EH (cell line): ENCODE measurements at regions not wholly inside any gene's neighbourhood (a gene's known extent, or its start where the extent isn't known, plus 50 kb on each side); places are given as distances from the start of the nearest gene placed in this dataset.
"Not testable (repeated sequence)": the region's sequence is repeated elsewhere in the genome, so short reads cannot be mapped to it uniquely, and the experiment has no call there.

Source experiments
- DNase-seq: peaks from one replicate; pipeline ENCODE4 v3.0.0-alpha.2; 2015; ENCODE audit warnings: low read depth

DNA sequence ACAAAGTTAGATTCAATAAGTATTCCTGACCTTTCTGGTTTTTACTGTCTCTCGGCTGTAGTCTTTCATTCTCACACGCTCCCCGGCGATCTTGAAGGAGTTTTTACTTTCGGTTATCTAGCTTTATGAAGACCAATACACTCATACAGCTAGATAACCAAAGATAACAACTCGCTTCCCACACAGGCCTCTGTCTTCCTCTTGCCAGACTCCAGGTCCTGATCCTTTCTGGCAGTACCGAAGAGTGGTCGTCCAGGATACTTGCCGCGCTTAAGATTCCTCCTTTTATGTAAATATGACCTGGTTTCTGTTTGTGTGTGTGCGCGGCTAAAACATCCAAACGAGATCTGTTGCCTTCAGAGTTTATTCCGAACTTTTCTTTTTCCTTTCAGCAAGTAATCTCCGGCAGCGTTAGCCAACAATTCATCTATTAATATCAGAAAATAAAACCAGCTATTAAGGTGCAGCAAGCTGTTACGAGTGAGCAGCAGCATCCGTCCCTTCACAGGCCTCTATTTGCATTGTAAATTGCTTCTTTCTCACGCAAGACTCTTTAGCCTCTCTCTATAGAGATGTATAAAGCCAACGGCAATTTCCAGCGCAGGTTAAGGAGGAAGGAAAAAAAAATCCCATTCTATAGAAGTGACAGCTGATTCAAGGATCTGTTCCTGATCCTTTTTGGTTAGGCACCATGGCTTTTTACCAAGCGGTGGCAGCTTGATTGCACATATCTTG, 216.1 kb downstream of the MEF2C start:
- peak; percentile 23 for DNase-seq

DNA sequence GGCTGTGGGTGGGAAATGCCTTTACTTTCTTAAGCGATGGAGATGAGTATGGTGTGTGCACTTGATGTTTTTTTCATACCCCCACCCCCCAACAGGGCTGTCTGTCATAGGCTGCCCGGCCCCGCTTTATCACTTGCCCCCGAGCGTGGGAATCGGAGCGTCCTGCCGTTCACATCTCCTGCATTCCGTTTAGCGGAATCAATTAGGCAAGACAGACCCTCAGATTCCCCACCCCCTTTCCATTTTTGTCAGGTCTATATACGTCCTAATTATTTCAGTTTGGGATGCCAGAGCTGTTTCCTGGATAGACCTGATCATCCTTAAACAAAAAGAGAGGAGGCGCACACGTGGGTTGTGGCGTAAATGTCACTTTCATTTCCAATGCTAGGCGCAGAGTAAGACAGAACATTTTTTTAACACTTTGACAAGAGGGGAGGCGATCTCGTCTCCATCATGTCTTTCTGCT, 217.2 kb downstream of the MEF2C start:
- no peak for DNase-seq

DNA sequence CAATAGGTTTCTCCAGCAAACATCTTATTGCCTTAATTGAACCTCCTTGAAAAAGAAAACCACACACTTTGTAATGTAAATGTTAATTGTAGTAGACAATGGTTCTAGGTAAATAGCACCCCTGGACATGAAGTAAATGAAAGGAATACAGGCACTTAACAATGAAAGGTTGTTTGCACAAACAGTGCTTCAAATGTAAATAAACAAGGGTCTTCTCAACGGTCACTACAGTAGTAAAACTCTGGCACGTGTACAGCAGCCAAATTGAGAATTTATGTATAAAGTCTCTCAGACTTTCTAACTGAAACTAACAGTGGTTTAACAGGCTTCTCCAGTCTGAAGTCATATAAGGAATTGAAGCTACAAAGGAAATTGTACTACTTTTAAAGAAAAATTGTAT, 218.3 kb downstream of the MEF2C start:
- no peak for DNase-seq

DNA sequence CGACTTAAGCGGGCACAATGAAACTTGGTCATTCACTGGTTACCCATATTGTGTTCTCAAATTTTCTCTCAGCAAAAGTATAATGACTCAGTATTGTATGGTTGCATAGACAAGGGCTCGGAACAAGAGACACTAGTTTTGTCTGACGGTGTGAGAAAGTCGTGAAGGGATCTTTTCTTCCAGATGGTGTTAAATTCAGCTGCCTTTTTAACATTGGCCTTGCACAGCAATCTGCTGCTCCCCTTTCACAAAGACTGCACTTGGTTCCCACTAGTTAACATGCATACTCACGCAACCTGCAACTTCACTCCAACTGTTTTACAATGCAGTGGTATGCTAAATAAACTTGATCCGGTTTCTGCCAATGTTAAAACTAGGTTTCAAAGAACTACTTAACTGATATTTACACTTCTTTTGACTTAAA, 219.2 kb downstream of the MEF2C start:
- no peak for DNase-seq

DNA sequence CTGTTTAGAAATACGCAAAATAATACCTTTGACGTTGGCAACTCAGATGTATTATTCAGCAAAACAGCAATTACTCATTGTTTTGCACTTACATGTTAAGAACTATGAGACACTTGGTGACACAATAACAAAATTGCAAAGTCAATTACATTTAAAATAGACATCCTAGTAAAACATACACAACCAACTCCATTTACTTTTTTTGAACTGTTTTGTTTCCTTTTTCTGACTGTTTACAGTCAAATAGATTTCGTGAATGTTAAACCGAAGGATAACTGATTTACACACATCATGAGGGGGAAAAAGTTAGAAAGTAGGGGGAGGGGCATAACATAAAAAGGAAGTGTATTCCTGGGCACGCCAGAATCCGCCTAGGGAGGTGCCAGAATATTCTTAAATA, 220.1 kb downstream of the MEF2C start:
- no peak for DNase-seq

DNA sequence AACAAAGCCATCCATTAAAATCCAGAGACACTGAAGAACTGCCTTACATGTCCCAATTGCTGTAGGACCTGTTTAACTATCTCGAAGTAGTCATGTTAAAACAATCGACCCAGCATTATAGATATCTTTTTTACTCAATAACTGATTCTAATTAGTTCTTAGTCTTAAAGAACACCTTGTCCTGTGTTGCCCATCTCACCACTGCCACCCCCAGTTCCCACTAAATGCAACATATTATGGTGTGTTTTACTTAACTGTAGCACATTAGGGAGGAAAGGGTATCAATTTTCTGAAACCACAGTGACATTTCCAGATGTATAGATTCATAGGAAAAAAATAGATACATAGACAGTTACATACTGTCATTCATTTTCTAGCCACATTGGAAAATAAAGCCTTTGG, 221.2 kb downstream of the MEF2C start:
- DNase-seq = no peak

DNA sequence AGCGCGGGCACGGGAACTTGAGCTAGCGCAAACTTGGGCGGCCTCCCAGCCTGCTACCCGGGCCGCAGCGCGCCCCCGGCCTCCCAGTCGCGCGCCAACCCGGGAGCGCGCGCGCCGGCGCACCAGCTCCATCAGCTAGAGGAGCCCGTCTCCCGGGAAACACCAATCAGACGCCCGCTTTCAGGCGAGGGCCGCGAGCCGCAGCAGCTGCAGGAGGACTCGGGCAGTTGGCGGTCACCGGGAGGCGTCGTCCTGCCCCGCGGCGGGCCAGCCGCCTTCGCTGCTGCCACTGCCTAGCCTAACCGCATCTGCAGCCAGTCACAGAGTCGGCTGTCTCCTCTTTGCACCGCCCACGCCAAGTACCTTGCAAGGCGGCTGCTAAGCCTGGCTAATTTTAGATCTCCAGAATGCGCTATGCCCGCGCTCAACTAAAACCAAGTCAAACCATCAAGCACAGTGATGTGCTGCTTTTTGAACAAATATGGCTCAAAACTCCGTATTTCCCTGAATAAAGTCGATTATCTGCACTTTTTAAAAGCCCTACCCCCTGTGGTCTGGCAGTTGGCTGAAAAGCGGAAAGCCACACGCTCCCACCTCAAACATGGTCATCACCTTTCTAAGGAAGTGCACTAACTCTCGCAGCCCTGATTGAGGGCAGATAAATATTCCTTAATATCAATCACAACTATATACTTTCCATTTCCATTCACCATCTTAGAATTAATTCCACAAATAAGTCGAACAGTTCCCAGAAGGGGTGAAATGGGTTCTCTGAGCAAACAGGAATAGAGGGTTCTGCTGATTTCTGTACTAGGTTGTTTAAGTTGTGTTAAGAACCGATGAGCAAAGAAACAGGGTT, 221.8 kb downstream of the MEF2C start:
- DNase-seq = peak; percentile 80

DNA sequence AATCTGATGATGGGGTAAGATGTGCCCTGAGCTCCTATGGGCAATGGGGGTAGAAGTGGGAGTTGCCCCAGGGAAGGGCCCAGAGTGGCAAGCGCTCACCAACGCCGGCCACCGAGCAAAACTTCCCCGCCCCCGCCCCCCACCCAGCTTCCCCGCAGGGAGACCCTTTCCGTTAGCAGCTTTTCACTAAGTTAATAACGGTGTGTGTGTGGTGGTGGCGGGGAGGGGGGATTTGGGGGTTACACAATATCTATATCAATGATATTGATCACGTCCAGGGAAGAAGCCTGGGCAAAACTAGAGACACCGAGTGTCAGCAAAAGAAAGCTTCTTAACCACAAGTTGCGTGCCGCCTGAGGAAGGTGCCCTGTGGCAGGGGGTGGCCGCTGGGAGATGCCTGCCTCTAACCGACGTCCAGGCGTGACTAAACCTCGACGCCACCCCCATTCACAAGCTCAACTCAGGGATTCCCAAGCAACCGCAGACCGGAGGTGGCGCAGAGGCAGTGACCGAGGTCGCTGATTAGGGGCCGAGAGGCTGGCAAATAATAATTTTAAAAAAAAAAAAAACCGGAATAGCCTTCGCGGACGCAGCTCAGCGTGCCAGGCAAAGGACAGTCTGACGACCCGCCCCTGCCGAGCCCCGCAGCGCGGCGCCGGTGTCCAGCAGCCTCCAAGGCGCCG, 222.6 kb downstream of the MEF2C start:
- peak; percentile 44 for DNase-seq

DNA sequence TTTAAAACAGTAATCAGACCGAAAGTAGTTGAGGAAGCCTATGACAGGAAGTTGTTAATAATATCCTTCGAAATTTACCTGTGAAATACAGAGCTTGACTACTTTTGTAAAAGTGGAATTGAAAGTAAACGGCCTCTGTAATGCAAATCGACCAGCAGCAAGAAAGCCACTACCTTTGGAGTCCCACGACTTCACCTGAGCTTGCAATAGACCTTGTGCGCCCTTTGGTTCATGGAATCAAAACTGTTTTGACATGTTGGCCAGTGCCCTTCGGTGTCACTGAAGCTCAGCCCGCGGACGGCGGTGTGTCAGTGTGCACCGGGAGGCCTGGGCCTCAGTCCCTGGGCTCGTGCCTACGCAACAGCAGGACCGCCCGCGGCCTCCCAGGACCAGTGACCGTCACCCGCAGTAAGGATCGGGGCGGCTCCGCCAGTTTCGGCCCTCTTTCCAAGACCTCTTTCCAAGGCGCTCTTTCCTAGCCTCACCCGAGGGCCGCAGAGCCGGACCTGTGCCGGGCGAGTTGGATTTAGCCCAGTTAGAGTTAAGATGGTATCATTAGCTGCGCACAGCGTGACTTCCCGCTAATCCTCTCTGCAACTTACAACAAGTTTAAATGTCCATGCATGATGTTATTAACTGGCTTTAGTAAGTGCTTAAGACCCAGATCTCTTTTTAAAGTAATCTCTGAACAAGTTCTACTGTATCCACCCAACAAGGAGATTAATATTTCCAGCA, 223.3 kb downstream of the MEF2C start:
- no peak for DNase-seq

DNA sequence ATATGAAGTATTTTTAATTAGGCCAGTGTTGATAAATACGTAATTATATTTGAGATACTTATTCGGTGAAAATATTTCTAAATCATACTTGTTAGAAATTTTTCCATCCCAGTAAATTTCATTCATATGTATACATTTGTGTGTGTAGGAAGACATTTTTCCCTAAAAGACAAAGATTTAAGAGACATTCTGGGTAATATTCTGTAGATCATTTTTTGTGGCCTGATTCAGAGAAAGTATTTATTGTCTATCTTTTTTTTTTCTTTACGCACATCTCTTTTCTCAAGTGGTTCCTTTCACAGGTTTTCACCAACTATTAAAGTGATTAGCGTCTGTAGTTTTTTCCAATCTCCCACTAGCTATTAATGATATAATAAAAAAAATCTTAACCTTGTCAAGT, 224.1 kb downstream of the MEF2C start:
- DNase-seq = no peak

DNA sequence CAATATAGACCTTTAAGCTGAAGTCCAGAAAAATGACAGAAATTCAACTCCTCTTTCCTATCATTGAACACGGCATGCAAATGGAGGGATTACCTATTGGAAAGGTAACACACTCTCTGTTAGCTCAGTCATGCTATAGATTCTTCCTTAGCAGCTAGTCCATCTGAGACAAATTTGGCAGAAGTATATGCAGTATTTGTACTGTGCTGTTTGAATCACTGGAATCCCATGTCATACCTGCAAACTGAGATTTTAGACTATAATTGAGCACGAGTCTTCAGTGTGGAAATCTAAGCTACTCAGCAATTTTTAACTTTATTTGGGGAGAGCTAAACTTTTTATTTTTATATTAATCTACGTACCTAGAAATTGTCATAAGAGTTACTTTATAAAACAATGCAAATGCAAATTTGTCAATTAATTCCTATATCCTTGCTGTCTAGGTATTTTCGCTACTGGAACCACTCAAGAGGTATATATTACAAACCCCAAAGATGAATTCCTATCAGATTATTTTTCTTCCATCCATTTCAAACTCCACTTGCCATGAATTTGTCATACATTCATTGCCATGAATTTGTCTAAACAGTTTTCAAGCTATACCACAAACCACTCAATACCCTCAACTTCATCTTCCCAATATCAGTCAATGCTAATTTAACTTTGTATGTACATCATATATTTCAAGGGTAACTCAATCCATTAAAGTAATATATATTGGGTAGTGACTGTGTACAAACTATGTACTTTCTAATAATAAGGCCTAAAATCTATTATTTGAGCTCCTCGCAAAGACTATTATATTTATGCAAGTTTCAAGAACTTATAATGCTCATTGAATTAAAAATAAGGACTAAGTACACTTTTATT, 224.8 kb downstream of the MEF2C start:
- DNase-seq = no peak

DNA sequence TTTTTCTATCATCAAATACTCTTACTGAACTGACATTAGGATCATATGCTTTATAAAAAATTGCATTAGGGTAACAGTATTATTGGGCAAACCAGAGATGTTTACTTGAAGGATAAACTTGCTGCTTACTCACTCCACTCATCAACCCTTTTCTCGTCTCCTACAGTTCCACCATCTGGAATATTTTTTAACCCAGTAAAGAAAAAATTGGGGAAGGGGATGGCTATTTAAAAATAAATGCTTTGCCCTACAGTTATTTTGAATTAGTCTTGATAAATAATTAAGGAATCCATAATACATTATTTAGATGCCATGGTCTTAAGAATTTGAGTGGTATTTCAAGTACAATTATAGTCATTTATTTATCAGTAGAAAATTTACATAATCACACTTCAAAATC, 225.8 kb downstream of the MEF2C start:
- no peak for DNase-seq

DNA sequence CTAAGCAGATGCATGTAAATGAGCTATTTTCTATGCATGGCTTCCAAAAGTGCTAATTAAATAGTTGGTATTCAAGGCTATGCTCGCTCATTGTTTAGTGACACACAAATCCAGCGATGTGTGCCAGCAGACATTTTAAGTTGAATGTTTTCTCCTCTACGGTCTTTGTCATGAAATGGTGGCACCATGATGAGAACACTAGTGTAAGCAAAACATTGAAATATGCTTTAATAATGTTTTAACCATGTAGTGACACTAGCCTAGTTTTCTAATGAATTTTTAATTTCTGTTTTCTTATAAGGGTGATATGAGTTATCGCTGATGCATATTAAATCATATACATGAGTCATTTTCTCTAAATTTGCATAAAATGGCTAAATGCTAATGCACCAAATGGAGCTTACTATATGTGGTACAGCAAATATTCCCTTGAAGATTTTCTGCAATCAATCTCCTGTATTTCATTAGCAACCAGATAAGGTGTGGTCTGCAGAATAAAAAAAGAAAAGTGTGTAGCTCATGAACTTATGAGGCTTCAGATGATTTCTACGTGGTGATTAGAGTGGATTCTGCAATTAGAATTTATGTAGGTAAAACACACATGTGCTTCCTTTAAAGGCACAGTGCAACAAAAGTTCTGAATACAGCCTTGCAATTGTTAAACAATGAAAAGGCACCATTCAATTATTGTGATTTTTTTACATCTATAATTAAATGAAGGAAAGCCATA, 226.6 kb downstream of the MEF2C start:
- no peak for DNase-seq

DNA sequence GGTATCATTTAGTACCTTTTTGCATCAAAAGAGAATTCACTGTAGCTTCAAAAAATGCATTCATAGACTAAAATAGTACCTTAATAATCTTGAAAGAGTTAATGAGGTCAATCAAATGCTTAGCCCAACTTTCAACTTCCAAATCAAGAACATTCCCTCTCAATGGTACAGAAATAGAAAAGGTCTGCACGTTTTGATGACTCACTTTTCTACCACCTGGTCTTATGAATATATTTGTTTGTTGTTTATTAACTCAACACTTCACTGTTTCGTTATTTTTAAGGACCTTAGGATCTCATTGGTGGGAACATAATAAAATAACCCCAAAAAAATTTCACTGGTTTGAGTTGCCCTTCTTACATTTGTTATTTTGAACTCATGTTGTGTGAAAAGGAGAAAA, 229.5 kb downstream of the MEF2C start:
- DNase-seq = no peak

DNA sequence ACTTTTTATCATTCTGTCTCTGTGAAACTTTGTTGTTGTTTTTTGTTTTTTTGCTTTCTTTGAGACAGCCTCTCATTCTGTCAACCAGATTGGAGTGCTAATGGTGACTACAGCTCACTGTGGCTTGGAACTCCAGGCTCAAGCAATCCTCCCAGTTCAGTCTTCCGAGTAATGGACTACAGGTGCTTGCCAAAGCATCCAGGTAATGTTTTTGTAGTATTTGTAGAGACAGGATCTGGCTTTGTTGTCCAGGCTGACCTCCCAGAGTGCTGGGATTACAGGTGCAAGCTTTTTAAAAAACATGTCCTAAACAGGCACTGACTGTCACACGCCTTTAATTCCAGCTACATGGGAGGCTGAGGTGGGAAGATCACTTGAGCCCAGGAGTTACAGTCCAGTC, 235.1 kb downstream of the MEF2C start:
- no peak for DNase-seq

DNA sequence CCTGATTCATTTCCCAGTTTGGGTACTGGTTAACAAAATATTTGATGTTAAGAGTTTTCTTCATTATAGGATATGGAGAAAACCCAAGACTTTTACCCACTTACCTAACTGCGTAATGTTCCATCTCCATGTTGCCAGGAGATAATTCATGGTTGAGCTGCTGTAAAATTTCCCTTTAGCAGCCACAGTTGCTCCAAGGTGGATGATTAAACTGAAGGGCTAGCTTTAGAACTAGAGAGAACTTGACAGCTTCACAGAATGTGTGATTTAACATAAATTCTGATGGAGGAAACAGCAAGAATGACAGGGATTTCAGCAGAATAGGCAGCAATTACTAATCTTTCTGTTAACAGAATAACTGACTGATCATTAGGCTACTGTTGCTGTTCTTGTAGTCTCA, 236.1 kb downstream of the MEF2C start:
- no peak for DNase-seq

DNA sequence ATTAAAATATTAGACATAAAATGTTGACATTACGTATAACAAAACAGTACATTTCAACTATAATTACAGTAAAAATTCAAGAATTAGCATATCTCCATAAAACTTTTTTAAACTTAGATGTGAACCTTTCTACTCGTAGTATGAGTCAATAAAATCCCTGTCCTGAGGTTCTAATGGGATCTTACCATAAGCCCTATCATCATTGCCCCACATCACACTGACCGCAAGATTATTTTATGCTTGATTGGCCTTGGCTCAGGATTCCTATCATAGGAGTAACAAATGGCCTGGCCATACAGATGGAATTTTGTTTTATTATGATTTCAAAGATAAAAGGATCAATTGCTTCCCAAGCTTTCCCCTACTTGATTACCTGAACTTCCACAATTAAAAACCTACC, 238.3 kb downstream of the MEF2C start:
- no peak for DNase-seq

DNA sequence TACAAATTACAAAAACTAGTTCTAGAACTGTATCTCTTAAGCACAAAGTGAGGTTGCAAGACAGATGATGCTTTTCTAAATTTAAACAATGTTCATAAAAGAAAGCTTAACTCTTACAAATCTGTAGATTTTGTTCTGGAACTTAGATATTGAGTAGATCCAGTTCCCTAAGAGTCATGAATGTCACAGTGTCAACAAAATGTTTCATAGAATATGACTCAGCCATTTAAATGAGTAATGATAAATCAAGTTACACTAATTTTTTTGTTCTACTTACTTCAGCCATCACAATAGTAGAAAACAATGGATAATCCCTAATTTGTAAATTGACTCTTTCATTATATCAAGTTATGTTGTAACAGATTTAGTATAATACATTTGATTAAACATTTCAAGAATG, 239.7 kb downstream of the MEF2C start:
- no peak for DNase-seq

DNA sequence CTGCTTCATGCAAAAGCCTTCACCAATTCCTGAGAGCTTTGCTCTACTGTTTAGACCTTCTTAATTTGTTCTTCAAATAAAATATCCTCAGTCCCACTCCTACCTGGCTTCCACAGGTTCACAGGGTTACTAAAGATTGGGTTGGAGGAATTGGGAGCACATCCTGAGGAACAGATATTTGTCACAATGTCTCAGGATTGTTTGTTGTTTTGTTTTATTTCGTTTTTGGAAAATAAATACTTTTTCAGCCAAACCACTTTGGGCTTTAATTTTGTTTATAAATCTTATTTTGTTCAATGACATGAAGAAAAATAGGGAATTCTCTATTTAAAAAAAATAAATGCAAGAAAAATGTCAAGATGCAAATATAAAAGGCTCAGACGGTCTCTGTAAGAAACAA, 249.0 kb downstream of the MEF2C start:
- no peak for DNase-seq

DNA sequence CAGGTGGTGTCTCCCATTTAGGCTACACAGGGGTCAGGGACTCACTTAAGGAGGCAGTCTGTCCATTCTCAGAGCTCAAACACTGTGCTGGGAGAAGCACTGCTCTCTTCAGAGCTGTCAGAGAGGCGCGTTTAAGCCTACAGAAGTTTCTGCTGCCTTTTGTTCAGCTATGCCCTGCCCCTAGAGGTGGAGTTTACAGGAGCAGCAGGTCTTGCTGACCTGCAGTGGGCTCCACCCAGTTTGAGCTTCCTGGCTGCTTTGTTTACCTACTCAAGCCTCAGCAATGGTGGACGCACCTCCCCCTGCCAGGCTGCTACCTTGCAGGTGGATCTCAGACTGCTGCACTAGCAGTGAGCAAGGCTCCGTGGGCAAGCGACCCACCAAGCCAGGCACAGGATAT, 260.1 kb downstream of the MEF2C start:
- not testable (repeated sequence) for DNase-seq
